SK-N-SH (cell line): ENCODE measurements at regions not wholly inside any gene's neighbourhood (a gene's known extent, or its start where the extent isn't known, plus 50 kb on each side); places are given as distances from the start of the nearest gene placed in this dataset.

Experiments
- CTCF ChIA-PET: fragments of 300-600, 350-600 bp; formaldehyde crosslinking; extraction: SDS; loops from one replicate; lab custom pipeline; 2021; lab: Yijun Ruan, JAX
- POLR2A ChIA-PET: fragments of 350-600 bp; sonication (Branson Sonifier 250); formaldehyde crosslinking; extraction: SDS; loops from one replicate; lab custom pipeline; 2020; ENCODE audit warnings: antibody characterized with exemption, inconsistent platforms; lab: Yijun Ruan, JAX
- DNase-seq: peaks from one replicate; pipeline ENCODE4 v3.0.0; 2012
- H2AFZ ChIP-seq: fragments of 200-600 bp; sonication (generic); 2 replicates; pipeline ENCODE4 v1.8.1; 2016; ENCODE audit warnings: antibody characterized with exemption, mild to moderate bottlenecking, low read depth
- H3F3A ChIP-seq: fragments of 200-600 bp; sonication (generic); replicated peaks from 2 replicates; pipeline ENCODE3; 2016; ENCODE audit warnings: antibody characterized with exemption, mild to moderate bottlenecking; ENCODE audit not compliant: insufficient read depth
- H3K27ac ChIP-seq, 2 experiments: fragments of 200-500 bp in 1 of 2; fragments of 200-600 bp in 1 of 2; sonication (Bioruptor generic) in 1 of 2; sonication (generic), shearing (Covaris generic) in 1 of 2; 2 replicates each; pipeline versions ENCODE4 v1.5.1 to v1.6.1; 2014 to 2016; ENCODE audit warnings: low read depth in 2 of 2, inconsistent platforms in 1 of 2, low read length in 1 of 2, mild to moderate bottlenecking in 1 of 2, mixed read lengths in 1 of 2
- H3K27me3 ChIP-seq: fragments of 200-600 bp; sonication (generic), shearing (Covaris generic); 2 replicates; pipeline ENCODE4 v1.6.1; 2016; ENCODE audit warnings: mixed run types; ENCODE audit not compliant: insufficient read depth
- H3K36me3 ChIP-seq, 2 experiments: fragments of 200-500 bp in 1 of 2; fragments of 200-600 bp in 1 of 2; sonication (Bioruptor generic) in 1 of 2; sonication (generic) in 1 of 2; replicated peaks in 1 of 2; 2 replicates each; pipeline versions ENCODE3 to v1.5.1; 2014 to 2016; ENCODE audit warnings: low read length in 1 of 2, mild to moderate bottlenecking in 1 of 2; ENCODE audit not compliant: insufficient read depth in 2 of 2, control insufficient read depth in 1 of 2
- H3K4me1 ChIP-seq, 2 experiments: fragments of 200-500 bp in 1 of 2; fragments of 200-600 bp in 1 of 2; sonication (Bioruptor generic) in 1 of 2; sonication (generic), shearing (Covaris generic) in 1 of 2; 2 replicates each; pipeline versions ENCODE4 v1.5.1 to v1.6.1; 2014 to 2016; ENCODE audit warnings: low read depth in 1 of 2, low read length in 1 of 2, mixed run types in 1 of 2; ENCODE audit not compliant: insufficient read depth in 2 of 2, control insufficient read depth in 1 of 2
- H3K4me2 ChIP-seq: fragments of 200-600 bp; sonication (generic), shearing (Covaris generic); 2 replicates; pipeline ENCODE4 v1.6.1; 2017; ENCODE audit warnings: mixed run types
- H3K4me3 ChIP-seq, 2 experiments: fragments of 200-500 bp in 1 of 2; fragments of 200-600 bp in 1 of 2; sonication (Bioruptor generic) in 1 of 2; sonication (generic), shearing (Covaris generic) in 1 of 2; 2 replicates each; pipeline versions ENCODE4 v1.5.1 to v1.8.1; 2014 to 2016; ENCODE audit warnings: low read depth in 2 of 2, inconsistent platforms in 1 of 2, low read length in 1 of 2, mild to moderate bottlenecking in 1 of 2, mixed read lengths in 1 of 2, moderate library complexity in 1 of 2
- H3K79me2 ChIP-seq: fragments of 200-600 bp; sonication (generic); 2 replicates; pipeline ENCODE4 v1.8.1; 2017; ENCODE audit warnings: mild to moderate bottlenecking; ENCODE audit not compliant: insufficient read depth
- H3K9ac ChIP-seq: fragments of 200-600 bp; sonication (generic); 2 replicates; pipeline ENCODE4 v1.6.1; 2017; ENCODE audit warnings: mixed run types
- H3K9me2 ChIP-seq: fragments of 200-600 bp; sonication (generic); 2 replicates; pipeline ENCODE4 v1.6.1; 2017; ENCODE audit warnings: mixed run types
- H3K9me3 ChIP-seq: fragments of 200-600 bp; sonication (generic); 2 replicates; pipeline ENCODE4 v1.6.1; 2017; ENCODE audit warnings: mixed run types, mild to moderate bottlenecking, moderate library complexity
- H4K20me1 ChIP-seq: fragments of 200-600 bp; sonication (generic); 2 replicates; pipeline ENCODE4 v1.6.1; 2017; ENCODE audit warnings: mild to moderate bottlenecking, mixed run types; ENCODE audit not compliant: insufficient read depth
- CHD2 ChIP-seq: fragments of 150-350 bp; IDR thresholded peaks from 2 replicates; pipeline ENCODE4 v1.6.1; 2018; ENCODE audit warnings: low read length; ENCODE audit not compliant: partially characterized antibody
- EP300 ChIP-seq, 2 experiments: IDR thresholded peaks; 2 replicates each; pipeline versions ENCODE4 v1.4.0 to v1.6.1; 2012; ENCODE audit warnings: borderline replicate concordance in 1 of 2, low read depth in 1 of 2, low read length in 1 of 2
- EZH2phosphoT487 ChIP-seq: fragments of 200-600 bp; sonication (generic); IDR thresholded peaks from 2 replicates; pipeline ENCODE4 v1.6.1; 2017; ENCODE audit warnings: low read depth, mixed run types, mild to moderate bottlenecking, antibody characterized with exemption, moderate library complexity, borderline replicate concordance
- FOSL2 ChIP-seq: IDR thresholded peaks from 2 replicates; pipeline ENCODE4 v1.4.0; 2012; ENCODE audit warnings: low read depth, mild to moderate bottlenecking, moderate library complexity, borderline replicate concordance
- GABPA ChIP-seq: IDR thresholded peaks from 2 replicates; pipeline ENCODE4 v1.4.0; 2012; ENCODE audit warnings: low read depth, mild to moderate bottlenecking
- GATA2 ChIP-seq: sonication (generic); formaldehyde crosslinking; IDR thresholded peaks from 2 replicates; pipeline ENCODE4 v1.5.0; 2020; ENCODE audit warnings: mild to moderate bottlenecking, missing genetic modification reagents
- IRF3 ChIP-seq: fragments of 150-350 bp; IDR thresholded peaks from 2 replicates; pipeline ENCODE4 v1.6.1; 2016; ENCODE audit warnings: mild to moderate bottlenecking, low read depth, low read length
- MEF2A ChIP-seq: IDR thresholded peaks from 2 replicates; pipeline ENCODE4 v1.4.0; 2012; ENCODE audit warnings: low read depth, borderline replicate concordance
- MXI1 ChIP-seq: IDR thresholded peaks from 2 replicates; pipeline ENCODE4 v1.6.1; 2012; ENCODE audit warnings: mild to moderate bottlenecking, low read depth, low read length, improper control_type of control experiment
- NRF1 ChIP-seq: IDR thresholded peaks from 2 replicates; pipeline ENCODE4 v1.6.1; 2012; ENCODE audit warnings: low read depth, mild to moderate bottlenecking, low read length
- RFX5 ChIP-seq: IDR thresholded peaks from 2 replicates; pipeline ENCODE4 v1.6.1; 2012; ENCODE audit warnings: mild to moderate bottlenecking, improper control_type of control experiment, low read length
- RXRA ChIP-seq: IDR thresholded peaks from 2 replicates; pipeline ENCODE4 v1.4.0; 2012; ENCODE audit warnings: low read depth, mild to moderate bottlenecking, borderline replicate concordance
- SMC3 ChIP-seq: IDR thresholded peaks from 2 replicates; pipeline ENCODE4 v1.6.1; 2012; ENCODE audit warnings: low read depth, low read length, improper control_type of control experiment
- TAF1 ChIP-seq: IDR thresholded peaks from 2 replicates; pipeline ENCODE4 v1.6.1; 2012; ENCODE audit warnings: low read depth, mild to moderate bottlenecking, low read length, moderate library complexity, borderline replicate concordance
- TCF12 ChIP-seq: IDR thresholded peaks from 2 replicates; pipeline ENCODE4 v1.4.0; 2012
- TEAD4 ChIP-seq: IDR thresholded peaks from 2 replicates; pipeline ENCODE4 v1.4.0; 2012; ENCODE audit warnings: mild to moderate bottlenecking, borderline replicate concordance; ENCODE audit not compliant: insufficient read depth
- USF2 ChIP-seq: fragments of 150-350 bp; IDR thresholded peaks from 2 replicates; pipeline ENCODE4 v1.6.1; 2017; ENCODE audit warnings: antibody characterized with exemption, low read length, low read depth, borderline replicate concordance
- YY1 ChIP-seq: IDR thresholded peaks from 2 replicates; pipeline ENCODE4 v1.4.0; 2012; ENCODE audit warnings: low read depth, mild to moderate bottlenecking
- ZBTB33 ChIP-seq: IDR thresholded peaks from 2 replicates; pipeline ENCODE4 v1.4.0; 2012; ENCODE audit warnings: low read depth, borderline replicate concordance
- WGBS: methylation state at CpG from one replicate; pipeline ENCODE4 v1.1.6; 2017; ENCODE audit warnings: low lambda C conversion rate; 5-methylcytosine and 5-hydroxymethylcytosine counted together

- Histone ChIP-seq H3K36me3 (no peaks in the 10 kb centered on the region), H2AFZ (no peak overlapping the region), H3K9me3 (no peaks in the 10 kb centered on the region), H3K4me2 (no peak overlapping the region), H3K9ac (no peak overlapping the region), H4K20me1 (no peaks in the 10 kb centered on the region), H3K79me2 (no peaks in the 10 kb centered on the region), H3K9me2 (no peaks in the 10 kb centered on the region), H3K4me1 (no peaks in the 10 kb centered on the region), H3K27me3 (no peaks in the 10 kb centered on the region), H3K4me3 (no peak overlapping the region; a peak in 1 of 4 replicates), H3K27ac (no peak overlapping the region), H3F3A (no peaks in the 10 kb centered on the region)
- 7% methylated on average over 2 of the region's 2 CpGs for WGBS
- POLR2A ChIA-PET = no interaction called here
- TF ChIP-seq TAF1 = no peak
- DNase-seq = no peak
- CTCF ChIA-PET = no interaction called here
Observed at GRCh38 chr7:21041252-21041651, 254.6 kb upstream of the SP8 start.

- no peaks in the 10 kb centered on the region for H3K27me3 ChIP-seq
- H3K9ac ChIP-seq = no peak overlapping the region
- H3K4me2 ChIP-seq = no peak overlapping the region
- H3K27ac ChIP-seq = no peak overlapping the region
- no peaks in the 10 kb centered on the region for H3F3A ChIP-seq
- no peak overlapping the region; a peak in 1 of 4 replicates for H3K4me3 ChIP-seq
- WGBS = 3% methylated on average over 5 of the region's 5 CpGs
- no peaks in the 10 kb centered on the region for H3K9me3 ChIP-seq
- POLR2A ChIA-PET = no interaction called here
- no peaks in the 10 kb centered on the region for H3K9me2 ChIP-seq
- H2AFZ ChIP-seq = no peak overlapping the region
- H3K36me3 ChIP-seq = no peaks in the 10 kb centered on the region
- no peaks in the 10 kb centered on the region for H3K79me2 ChIP-seq
- H3K4me1 ChIP-seq = no peaks in the 10 kb centered on the region
- TF ChIP-seq TEAD4 (no peak), NRF1 (no peak), ZBTB33 (no peak), FOSL2 (no peak), GATA2 (CRISPR knock-in tag) (no peak), YY1 (no peak)
- no peaks in the 10 kb centered on the region for H4K20me1 ChIP-seq
- no peak for DNase-seq
- CTCF ChIA-PET = no interaction called here
Observed at GRCh38 chr7:21041666-21042065, 255.0 kb upstream of the SP8 start.

GRCh38 chr7:21044384-21044783 is 257.7 kb upstream of the SP8 start:
- Histone ChIP-seq H3K9me2 (no peaks in the 10 kb centered on the region), H3K9me3 (no peaks in the 10 kb centered on the region), H3K27ac (no peak overlapping the region), H2AFZ (no peak overlapping the region), H3K4me3 (no peak overlapping the region), H3K9ac (no peak overlapping the region), H3K36me3 (no peaks in the 10 kb centered on the region), H4K20me1 (no peaks in the 10 kb centered on the region), H3K79me2 (no peaks in the 10 kb centered on the region), H3F3A (no peaks in the 10 kb centered on the region), H3K4me1 (no peaks in the 10 kb centered on the region), H3K27me3 (no peaks in the 10 kb centered on the region), H3K4me2 (no peak overlapping the region)
- no peak for TF ChIP-seq GABPA
- TF ChIP-seq NRF1 = no peak
- TF ChIP-seq RXRA = no peak
- no peak for TF ChIP-seq MXI1
- no peak for TF ChIP-seq EP300 (IDR thresholded peaks at IDR 0.05; ENCODE audit: borderline replicate concordance in 1 of 2, low read depth in 1 of 2, low read length in 1 of 2)
- no peak for TF ChIP-seq TEAD4
- TF ChIP-seq CHD2 = no peak
- TF ChIP-seq MEF2A = no peak
- TF ChIP-seq EZH2phosphoT487 = no peak
- no peak for TF ChIP-seq TCF12
- TF ChIP-seq RFX5 = no peak
- no peak for TF ChIP-seq USF2
- no peak for TF ChIP-seq TAF1
- TF ChIP-seq IRF3 = no peak
- TF ChIP-seq SMC3 = no peak
- POLR2A ChIA-PET = no interaction called here
- WGBS = 1% methylated on average over 4 of the region's 4 CpGs
- CTCF ChIA-PET = no interaction called here
- no peak for DNase-seq
